ENCODE measurements at regions not wholly inside any gene's neighbourhood (a gene's known extent, or its start where the extent isn't known, plus 50 kb on each side); places are given as distances from the start of the nearest gene placed in this dataset.
"Not testable (repeated sequence)": the region's sequence is repeated elsewhere in the genome, so short reads cannot be mapped to it uniquely, and the experiment has no call there.

GRCh38 chr1:144076646-144077045 lies 104.9 kb upstream of the FAM72C start:
- TF ChIP-seq GLIS3 (CRISPR knock-in tag; IDR thresholded peaks at IDR 0.05); ZFP3 (CRISPR knock-in tag; IDR thresholded peaks at IDR 0.05); RARB (CRISPR knock-in tag; IDR thresholded peaks at IDR 0.05); TCF4 (CRISPR knock-in tag; IDR thresholded peaks at IDR 0.05; ENCODE audit: borderline replicate concordance); ZNF8 (CRISPR knock-in tag; IDR thresholded peaks at IDR 0.05); PATZ1 (CRISPR knock-in tag; IDR thresholded peaks at IDR 0.05; ENCODE audit: borderline replicate concordance); ISL1 (CRISPR knock-in tag; IDR thresholded peaks at IDR 0.05): not testable (repeated sequence)
